K562 (cell line): ENCODE measurements at regions not wholly inside any gene's neighbourhood (a gene's known extent, or its start where the extent isn't known, plus 50 kb on each side); places are given as distances from the start of the nearest gene placed in this dataset.

Source experiments
- BHLHE40 ChIP-seq: IDR thresholded peaks from 2 replicates; pipeline ENCODE4 v1.6.1; 2011; ENCODE audit warnings: low read length, improper control_type of control experiment
- CHD1 ChIP-seq: fragments of 200-600 bp; sonication (generic); IDR thresholded peaks from one replicate; pipeline ENCODE4 v1.6.1; 2012; ENCODE audit warnings: mild to moderate bottlenecking, moderate library complexity, low read length, inconsistent platforms
- IRF1 ChIP-seq: sonication (generic); formaldehyde crosslinking; IDR thresholded peaks from 2 replicates; pipeline ENCODE4 v1.8.0; 2022; ENCODE audit warnings: missing genetic modification reagents, mild to moderate bottlenecking, borderline replicate concordance
- KDM1A ChIP-seq, 2 experiments: fragments of 450-650 bp; IDR thresholded peaks; 2 replicates each; pipeline ENCODE4 v1.6.1; 2016; ENCODE audit warnings: mild to moderate bottlenecking in 2 of 2
- MEF2A ChIP-seq: IDR thresholded peaks from 2 replicates; pipeline ENCODE4 v1.6.1; 2011; ENCODE audit warnings: low read depth, mild to moderate bottlenecking, low read length, moderate library complexity; ENCODE audit not compliant: control insufficient read depth
- NFIC ChIP-seq: fragments of 450-650 bp; IDR thresholded peaks from 2 replicates; pipeline ENCODE4 v1.6.1; 2017; ENCODE audit warnings: mild to moderate bottlenecking, inconsistent platforms
- NR3C1 ChIP-seq: sonication (generic); formaldehyde crosslinking; IDR thresholded peaks from 2 replicates; pipeline ENCODE4 v1.8.1; 2022; ENCODE audit warnings: missing genetic modification reagents
- PTBP1 ChIP-seq: fragments of 200-400 bp; formaldehyde crosslinking; IDR thresholded peaks from 2 replicates; pipeline ENCODE4 v1.6.1; 2017; ENCODE audit warnings: low read depth, low read length
- USF2 ChIP-seq: sonication (generic); formaldehyde crosslinking; IDR thresholded peaks from 2 replicates; pipeline ENCODE4 v1.5.0; 2020; ENCODE audit warnings: missing genetic modification reagents
- ZNF224 ChIP-seq: sonication (generic); formaldehyde crosslinking; IDR thresholded peaks from 2 replicates; pipeline ENCODE4 v1.8.0; 2022; ENCODE audit warnings: mild to moderate bottlenecking, missing genetic modification reagents
- TF ChIP-seq, protein P1 (sequence below): fragments of 250-450 bp; sonication (Bioruptor Pico); IDR thresholded peaks from 2 replicates; pipeline ENCODE4 v1.4.0; 2020; ENCODE audit warnings: mild to moderate bottlenecking
- TF ChIP-seq, protein P2 (sequence below): sonication (generic); formaldehyde crosslinking; IDR thresholded peaks from 2 replicates; pipeline ENCODE4 v1.8.1; 2023; ENCODE audit warnings: mild to moderate bottlenecking, missing genetic modification reagents

GRCh38 chr5:58135571-58136335, 324.1 kb downstream of the PLK2 start:
- TF ChIP-seq NR3C1 (CRISPR knock-in tag) (no peak), KDM1A (IDR thresholded peaks at IDR 0.05) (no peak), PTBP1 (no peak), BHLHE40 (no peak), CHD1 (no peak), USF2 (CRISPR knock-in tag) (no peak), NFIC (no peak), MEF2A (no peak), ZNF224 (CRISPR knock-in tag) (no peak), IRF1 (no peak)
- TF ChIP-seq, protein P1, sequence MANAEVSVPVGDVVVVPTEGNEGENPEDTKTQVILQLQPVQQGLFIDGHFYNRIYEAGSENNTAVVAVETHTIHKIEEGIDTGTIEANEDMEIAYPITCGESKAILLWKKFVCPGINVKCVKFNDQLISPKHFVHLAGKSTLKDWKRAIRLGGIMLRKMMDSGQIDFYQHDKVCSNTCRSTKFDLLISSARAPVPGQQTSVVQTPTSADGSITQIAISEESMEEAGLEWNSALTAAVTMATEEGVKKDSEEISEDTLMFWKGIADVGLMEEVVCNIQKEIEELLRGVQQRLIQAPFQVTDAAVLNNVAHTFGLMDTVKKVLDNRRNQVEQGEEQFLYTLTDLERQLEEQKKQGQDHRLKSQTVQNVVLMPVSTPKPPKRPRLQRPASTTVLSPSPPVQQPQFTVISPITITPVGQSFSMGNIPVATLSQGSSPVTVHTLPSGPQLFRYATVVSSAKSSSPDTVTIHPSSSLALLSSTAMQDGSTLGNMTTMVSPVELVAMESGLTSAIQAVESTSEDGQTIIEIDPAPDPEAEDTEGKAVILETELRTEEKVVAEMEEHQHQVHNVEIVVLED (CRISPR knock-in tag): no peak
- TF ChIP-seq, protein P2, sequence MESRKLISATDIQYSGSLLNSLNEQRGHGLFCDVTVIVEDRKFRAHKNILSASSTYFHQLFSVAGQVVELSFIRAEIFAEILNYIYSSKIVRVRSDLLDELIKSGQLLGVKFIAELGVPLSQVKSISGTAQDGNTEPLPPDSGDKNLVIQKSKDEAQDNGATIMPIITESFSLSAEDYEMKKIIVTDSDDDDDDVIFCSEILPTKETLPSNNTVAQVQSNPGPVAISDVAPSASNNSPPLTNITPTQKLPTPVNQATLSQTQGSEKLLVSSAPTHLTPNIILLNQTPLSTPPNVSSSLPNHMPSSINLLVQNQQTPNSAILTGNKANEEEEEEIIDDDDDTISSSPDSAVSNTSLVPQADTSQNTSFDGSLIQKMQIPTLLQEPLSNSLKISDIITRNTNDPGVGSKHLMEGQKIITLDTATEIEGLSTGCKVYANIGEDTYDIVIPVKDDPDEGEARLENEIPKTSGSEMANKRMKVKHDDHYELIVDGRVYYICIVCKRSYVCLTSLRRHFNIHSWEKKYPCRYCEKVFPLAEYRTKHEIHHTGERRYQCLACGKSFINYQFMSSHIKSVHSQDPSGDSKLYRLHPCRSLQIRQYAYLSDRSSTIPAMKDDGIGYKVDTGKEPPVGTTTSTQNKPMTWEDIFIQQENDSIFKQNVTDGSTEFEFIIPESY (CRISPR knock-in tag): no peak
